IMR-90 (cell line): ENCODE measurements at regions not wholly inside any gene's neighbourhood (a gene's known extent, or its start where the extent isn't known, plus 50 kb on each side); places are given as distances from the start of the nearest gene placed in this dataset.

ENCODE experiments used
- ATAC-seq: fragments of 200-7000 bp; cut with Tn5 transposase; 2 replicates; pipeline ENCODE4 v1.9.1; 2020; ENCODE audit warnings: low read depth, mild to moderate bottlenecking, moderate library complexity
- BruUV-seq: library from RNA; stranded (reverse); fragments of 400-500 nt; replicated peaks from 2 replicates; lab custom pipeline; 2021; lab: Mats Ljungman, UMichigan
- CTCF ChIA-PET: fragments of 300-600 bp; formaldehyde crosslinking; extraction: SDS; loops from one replicate; lab custom pipeline; 2021; ENCODE audit warnings: antibody characterized with exemption; lab: Yijun Ruan, JAX
- POLR2A ChIA-PET: fragments of 300-600 bp; sonication (Branson Sonifier 250); formaldehyde crosslinking; loops from one replicate; lab custom pipeline; 2022; ENCODE audit warnings: antibody characterized with exemption; ENCODE audit not compliant: unreplicated experiment; lab: Charles Lee
- DNase-seq: peaks from one replicate; pipeline ENCODE4 v3.0.0; 2013
- H2AFZ ChIP-seq: replicated peaks from 2 replicates; pipeline ENCODE3; 2013; ENCODE audit warnings: low read length, mild to moderate bottlenecking; ENCODE audit not compliant: poor library complexity
- H2AK5ac ChIP-seq: 2 replicates; pipeline ENCODE4 v1.6.1; 2013; ENCODE audit warnings: low read depth, low read length, inconsistent platforms
- H2AK9ac ChIP-seq: replicated peaks from 2 replicates; pipeline ENCODE3; 2013; ENCODE audit warnings: mild to moderate bottlenecking, low read depth, low read length, moderate library complexity; ENCODE audit not compliant: poor library complexity
- H2BK120ac ChIP-seq: 2 replicates; pipeline ENCODE4 v1.6.1; 2013; ENCODE audit warnings: low read depth, low read length, inconsistent platforms
- H2BK15ac ChIP-seq: 3 replicates; pipeline ENCODE4 v1.6.1; 2013; ENCODE audit warnings: low read depth, low read length, inconsistent platforms
- H2BK20ac ChIP-seq: 2 replicates; pipeline ENCODE4 v1.6.1; 2013; ENCODE audit warnings: low read depth, mild to moderate bottlenecking, inconsistent platforms, low read length, moderate library complexity
- H2BK5ac ChIP-seq: 2 replicates; pipeline ENCODE4 v1.6.1; 2013; ENCODE audit warnings: mild to moderate bottlenecking, low read depth, low read length, inconsistent platforms; ENCODE audit not compliant: poor library complexity, severe bottlenecking
- H3K14ac ChIP-seq: replicated peaks from 2 replicates; pipeline ENCODE4 v1.6.1; 2013; ENCODE audit warnings: low read depth, low read length, inconsistent platforms
- H3K18ac ChIP-seq: 2 replicates; pipeline ENCODE4 v1.6.1; 2013; ENCODE audit warnings: low read depth, low read length, control low read depth
- H3K23ac ChIP-seq: 2 replicates; pipeline ENCODE4 v1.6.1; 2013; ENCODE audit warnings: low read depth, low read length, inconsistent platforms
- H3K27ac ChIP-seq: 2 replicates; pipeline ENCODE4 v1.5.1; 2013; ENCODE audit warnings: mild to moderate bottlenecking, control low read depth, low read length; ENCODE audit not compliant: insufficient read depth
- H3K27me3 ChIP-seq: 2 replicates; pipeline ENCODE4 v1.6.1; 2013; ENCODE audit warnings: low read length; ENCODE audit not compliant: control insufficient read depth, insufficient read depth
- H3K36me3 ChIP-seq: 2 replicates; pipeline ENCODE4 v1.6.1; 2013; ENCODE audit warnings: low read length, mixed read lengths; ENCODE audit not compliant: control insufficient read depth, insufficient read depth
- H3K4ac ChIP-seq: 2 replicates; pipeline ENCODE4 v1.6.1; 2013; ENCODE audit warnings: low read depth, low read length, inconsistent platforms
- H3K4me1 ChIP-seq: 2 replicates; pipeline ENCODE4 v1.6.1; 2013; ENCODE audit warnings: low read length, mixed read lengths; ENCODE audit not compliant: control insufficient read depth, insufficient read depth
- H3K4me2 ChIP-seq: 2 replicates; pipeline ENCODE4 v1.6.1; 2013; ENCODE audit warnings: low read depth, mild to moderate bottlenecking, control low read depth, low read length, moderate library complexity
- H3K4me3 ChIP-seq: 2 replicates; pipeline ENCODE4 v1.5.1; 2013; ENCODE audit warnings: low read depth, mild to moderate bottlenecking, control low read depth, low read length, moderate library complexity; ENCODE audit not compliant: insufficient read depth
- H3K56ac ChIP-seq: 2 replicates; pipeline ENCODE4 v1.6.1; 2013; ENCODE audit warnings: low read length, inconsistent platforms; ENCODE audit not compliant: insufficient read depth; ENCODE audit errors: extremely low read depth
- H3K79me1 ChIP-seq, 2 experiments: 2 replicates each; pipeline ENCODE4 v1.6.1; 2013; ENCODE audit warnings: low read length in 2 of 2, inconsistent platforms in 1 of 2, low read depth in 1 of 2
- H3K9ac ChIP-seq: 2 replicates; pipeline ENCODE4 v1.6.1; 2013; ENCODE audit warnings: low read depth, low read length, control low read depth
- H3K9me1 ChIP-seq: 2 replicates; pipeline ENCODE4 v1.6.1; 2013; ENCODE audit warnings: low read length, inconsistent platforms; ENCODE audit not compliant: insufficient read depth
- H3K9me3 ChIP-seq: 2 replicates; pipeline ENCODE4 v1.6.1; 2013; ENCODE audit warnings: low read length; ENCODE audit not compliant: control insufficient read depth, insufficient read depth
- H4K20me1 ChIP-seq: 2 replicates; pipeline ENCODE4 v1.6.1; 2013; ENCODE audit warnings: low read length, inconsistent platforms; ENCODE audit not compliant: insufficient read depth
- H4K5ac ChIP-seq: 2 replicates; pipeline ENCODE4 v1.6.1; 2013; ENCODE audit warnings: mild to moderate bottlenecking, low read depth, low read length, control low read depth
- H4K8ac ChIP-seq, 2 experiments: 2 replicates each; pipeline ENCODE4 v1.6.1; 2013; ENCODE audit warnings: low read depth in 2 of 2, low read length in 2 of 2, control low read depth in 1 of 2, inconsistent platforms in 1 of 2
- H4K91ac ChIP-seq: 2 replicates; pipeline ENCODE4 v1.6.1; 2013; ENCODE audit warnings: low read depth, low read length, inconsistent platforms; ENCODE audit not compliant: insufficient read depth
- BHLHE40 ChIP-seq: fragments of 150-350 bp; IDR thresholded peaks from 2 replicates; pipeline ENCODE4 v1.6.1; 2016; ENCODE audit warnings: mild to moderate bottlenecking, low read depth, low read length
- CHD1 ChIP-seq: IDR thresholded peaks from 2 replicates; pipeline ENCODE4 v1.6.1; 2012; ENCODE audit warnings: low read depth, low read length, improper control_type of control experiment
- MAFK ChIP-seq: IDR thresholded peaks from 2 replicates; pipeline ENCODE4 v1.6.1; 2012; ENCODE audit warnings: low read depth, low read length, improper control_type of control experiment
- MAZ ChIP-seq: IDR thresholded peaks from 2 replicates; pipeline ENCODE4 v1.6.1; 2012; ENCODE audit warnings: low read depth, mild to moderate bottlenecking, low read length, improper control_type of control experiment, moderate library complexity, borderline replicate concordance
- NFE2L2 ChIP-seq: fragments of 150-350 bp; IDR thresholded peaks from 2 replicates; pipeline ENCODE4 v1.6.1; 2016; ENCODE audit warnings: low read depth, mild to moderate bottlenecking, low read length
- POLR2A ChIP-seq: IDR thresholded peaks from 2 replicates; pipeline ENCODE4 v1.6.1; 2012; ENCODE audit warnings: mild to moderate bottlenecking, low read depth, low read length
- RFX5 ChIP-seq: IDR thresholded peaks from 2 replicates; pipeline ENCODE4 v1.8.0; 2012; ENCODE audit warnings: low read depth, mild to moderate bottlenecking, low read length, moderate library complexity
- SMC3 ChIP-seq: fragments of 150-350 bp; IDR thresholded peaks from 2 replicates; pipeline ENCODE4 v1.6.1; 2016; ENCODE audit warnings: low read depth, mild to moderate bottlenecking, antibody characterized with exemption, low read length, moderate library complexity
- WGBS, 2 experiments: methylation state at CpG; one replicate each; pipeline versions ENCODE4 v1.1.5 to v1.1.7; 2013; ENCODE audit warnings: missing lambda C conversion rate in 2 of 2; ENCODE audit not compliant: insufficient read length in 1 of 2; ENCODE audit errors: extremely low coverage in 2 of 2; 5-methylcytosine and 5-hydroxymethylcytosine counted together
- dilution Hi-C: fragments of 300-500 bp; cut with HindIII; formaldehyde crosslinking; loops from one replicate; pipeline ENCODE4 v1.14.3; 2018; ENCODE audit warnings: low sequenced_read_pairs; ENCODE audit not compliant: unreplicated experiment
- in situ Hi-C: fragments of 300-500 bp; cut with MboI; formaldehyde crosslinking; loops from 3 replicates; pipeline ENCODE4 v1.14.3; 2019; ENCODE audit warnings: low sequenced_read_pairs, inconsistent platforms, mixed read lengths
- intact Hi-C: fragments of 100-400 bp; cut with micrococcal nuclease; formaldehyde crosslinking; loops from 2 replicates; pipeline ENCODE4 v1.10.0; 2022
- TF ChIP-seq, protein P1 (sequence below): conservative IDR thresholded peaks from 2 replicates; pipeline ENCODE4 v1.5.1; 2012; ENCODE audit warnings: mild to moderate bottlenecking, low read depth, low read length, improper control_type of control experiment

DNA sequence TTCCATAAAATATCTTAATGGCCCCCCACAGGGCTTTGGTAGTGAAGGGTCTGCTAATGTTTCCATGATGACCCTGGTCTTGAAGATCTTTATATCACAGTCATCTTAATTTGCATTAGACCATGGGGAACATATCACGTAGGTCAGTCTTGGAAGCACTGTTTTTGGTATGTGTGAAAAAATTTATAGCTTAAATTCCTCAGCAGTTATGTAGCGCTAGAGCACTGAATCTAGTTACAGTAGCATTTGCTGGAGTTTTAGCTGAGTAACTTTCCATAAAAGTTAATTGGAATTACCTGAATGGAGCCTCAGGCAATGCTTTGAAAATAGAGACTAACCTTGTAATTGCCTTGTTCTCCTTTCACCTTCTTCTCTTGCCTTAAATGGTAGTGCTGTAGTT lies 648.8 kb downstream of the IQCM start:
- no peak overlapping the region for H2AFZ ChIP-seq
- intact Hi-C loops = no loop called here
- no peaks in the 10 kb centered on the region for H3K36me3 ChIP-seq
- no peaks in the 10 kb centered on the region for H4K20me1 ChIP-seq
- 0 out of 2 replicates have a peak overlapping the region, but pooled peaks have one; percentile 7 for H3K23ac ChIP-seq
- H4K5ac ChIP-seq = no peak overlapping the region; the same call in 1 of the 2 replicates
- no peaks in the 10 kb centered on the region for H3K27me3 ChIP-seq
- peaks cover 12% of the 10 kb centered on the region for H3K4me1 ChIP-seq
- peak overlapping the region; percentile 15; the same call in 1 of the 2 replicates for H3K4me2 ChIP-seq
- H2AK9ac ChIP-seq = no peak overlapping the region
- peak overlapping the region; percentile 100 for H2BK5ac ChIP-seq
- ATAC-seq (no peak), DNase-seq (no peak)
- dilution Hi-C loops = no loop called here
- no peak overlapping the region for H3K4me3 ChIP-seq
- peak overlapping the region; percentile 74 for H2BK120ac ChIP-seq
- whole genome bisulfite sequencing, 2 experiments = 100% methylated on average over 1 of the region's 2 CpGs; no CpG with 5 or more reads in 1 of the 2 experiments
- H3K56ac ChIP-seq = no peak overlapping the region
- no peaks in the 10 kb centered on the region for H3K79me1 ChIP-seq
- POLR2A ChIA-PET = interaction anchor here (0.8 kb wide), 1 partner anchor 22 kb away, joined by 5 read pairs; no protein-coding TSS in a partner anchor
- H2BK15ac ChIP-seq = peak overlapping the region; percentile 71; the same call in 1 of the 3 replicates
- BruUV-seq = no TSS peak
- CTCF ChIA-PET = no interaction called here
- no peaks in the 10 kb centered on the region for H3K9me3 ChIP-seq
- peak overlapping the region; percentile 31; the same call in 1 of the 2 replicates for H4K91ac ChIP-seq
- H3K14ac ChIP-seq = peak overlapping the region; percentile 16; the same call in 1 of the 2 replicates
- TF ChIP-seq RFX5 (no peak), POLR2A (no peak), SMC3 (no peak), MAZ (no peak), CHD1 (no peak), NFE2L2 (no peak), BHLHE40 (no peak), MAFK (no peak)
- TF ChIP-seq, protein P1, sequence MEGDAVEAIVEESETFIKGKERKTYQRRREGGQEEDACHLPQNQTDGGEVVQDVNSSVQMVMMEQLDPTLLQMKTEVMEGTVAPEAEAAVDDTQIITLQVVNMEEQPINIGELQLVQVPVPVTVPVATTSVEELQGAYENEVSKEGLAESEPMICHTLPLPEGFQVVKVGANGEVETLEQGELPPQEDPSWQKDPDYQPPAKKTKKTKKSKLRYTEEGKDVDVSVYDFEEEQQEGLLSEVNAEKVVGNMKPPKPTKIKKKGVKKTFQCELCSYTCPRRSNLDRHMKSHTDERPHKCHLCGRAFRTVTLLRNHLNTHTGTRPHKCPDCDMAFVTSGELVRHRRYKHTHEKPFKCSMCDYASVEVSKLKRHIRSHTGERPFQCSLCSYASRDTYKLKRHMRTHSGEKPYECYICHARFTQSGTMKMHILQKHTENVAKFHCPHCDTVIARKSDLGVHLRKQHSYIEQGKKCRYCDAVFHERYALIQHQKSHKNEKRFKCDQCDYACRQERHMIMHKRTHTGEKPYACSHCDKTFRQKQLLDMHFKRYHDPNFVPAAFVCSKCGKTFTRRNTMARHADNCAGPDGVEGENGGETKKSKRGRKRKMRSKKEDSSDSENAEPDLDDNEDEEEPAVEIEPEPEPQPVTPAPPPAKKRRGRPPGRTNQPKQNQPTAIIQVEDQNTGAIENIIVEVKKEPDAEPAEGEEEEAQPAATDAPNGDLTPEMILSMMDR = no peak
- peaks cover 3% of the 10 kb centered on the region; the same call in 1 of the 2 replicates for H3K9me1 ChIP-seq
- H3K4ac ChIP-seq = peak overlapping the region; percentile 61; the same call in 1 of the 2 replicates
- H3K27ac ChIP-seq = no peak overlapping the region
- no peak overlapping the region for H2AK5ac ChIP-seq
- H2BK20ac ChIP-seq = peak overlapping the region; percentile 76; the same call in 1 of the 2 replicates
- no peak overlapping the region for H3K9ac ChIP-seq
- peak overlapping the region; percentile 97; the same call in 1 of the 2 replicates for H3K18ac ChIP-seq
- in situ Hi-C loops = no loop called here
- peak overlapping the region; percentile 53 to 65; a peak in 3 of 4 replicates for H4K8ac ChIP-seq
